IPS-NIHi11 (cell line): ENCODE measurements at regions not wholly inside any gene's neighbourhood (a gene's known extent, or its start where the extent isn't known, plus 50 kb on each side); places are given as distances from the start of the nearest gene placed in this dataset.
A peak's percentile ranks its signal among the peaks of the same experiment; 100 is the strongest.
"Not testable (repeated sequence)": the region's sequence is repeated elsewhere in the genome, so short reads cannot be mapped to it uniquely, and the experiment has no call there.

ENCODE experiments used
- DNase-seq: peaks from one replicate; pipeline ENCODE4 v3.0.0; 2012; ENCODE audit warnings: mixed read lengths, low spot score

GRCh38 chr6:68575765-68576439 is 59.2 kb upstream of the ADGRB3 start:
- peak; percentile 44 for DNase-seq

DNA sequence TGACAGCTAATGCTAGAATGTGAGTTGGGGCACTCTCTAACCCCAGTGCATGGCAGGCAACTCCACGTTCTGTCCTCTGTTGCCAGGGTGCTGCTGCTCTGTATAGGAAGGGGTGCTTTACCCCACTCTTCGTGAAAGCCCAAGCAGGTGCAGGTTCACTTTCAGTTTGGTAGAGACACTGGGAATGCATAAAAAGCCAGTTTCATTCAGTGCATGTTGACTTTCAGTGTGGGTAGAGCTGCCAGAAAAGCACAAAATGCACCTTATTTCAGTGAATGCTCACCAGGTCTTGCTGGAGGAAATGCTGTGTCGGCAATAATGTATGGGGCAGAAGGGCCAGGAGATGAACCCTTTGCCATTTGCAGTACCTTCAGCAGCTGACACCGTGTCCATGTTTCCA is 62.1 kb upstream of the ADGRB3 start:
- no peak for DNase-seq

DNA sequence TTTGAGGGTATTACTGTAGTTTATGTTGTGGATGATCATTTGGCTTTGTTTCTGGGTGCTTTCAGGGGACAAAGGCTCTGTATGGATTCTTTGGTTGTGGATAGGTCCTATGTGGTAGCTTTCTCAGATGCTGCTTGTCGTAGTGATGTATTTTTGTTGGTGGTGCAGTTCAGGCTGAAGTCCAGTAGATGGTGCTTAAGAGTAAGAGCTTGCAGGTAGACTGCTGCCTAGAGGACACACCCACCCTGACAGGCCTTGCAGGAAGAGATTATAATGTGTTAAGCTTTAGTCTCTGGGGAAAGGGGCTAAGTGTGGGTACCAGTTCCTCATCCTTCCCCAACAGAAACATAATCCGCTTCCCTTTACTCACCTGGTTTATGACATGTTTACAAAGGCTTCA is 62.6 kb upstream of the ADGRB3 start:
- peak; percentile 67 for DNase-seq

DNA sequence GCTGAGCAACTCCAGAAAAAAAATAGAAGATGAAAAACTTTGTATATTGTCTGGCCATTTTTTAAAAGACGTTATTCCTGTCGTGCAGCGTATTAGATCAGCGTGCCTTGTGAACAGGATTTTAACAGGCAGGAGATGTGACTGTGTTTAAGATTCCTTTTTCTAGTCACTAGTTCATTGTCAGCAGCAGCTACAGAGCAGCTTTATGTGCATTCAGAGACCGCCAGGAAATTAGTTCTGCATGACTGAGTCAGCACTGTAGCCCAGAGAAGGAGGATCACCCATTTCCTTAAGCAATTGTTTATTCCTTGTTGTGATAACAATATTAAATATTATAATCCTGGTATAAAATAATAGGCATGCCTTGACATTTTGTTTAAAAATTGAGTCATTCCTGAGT is 75.4 kb upstream of the ADGRB3 start:
- DNase-seq, result peak; percentile 10

DNA sequence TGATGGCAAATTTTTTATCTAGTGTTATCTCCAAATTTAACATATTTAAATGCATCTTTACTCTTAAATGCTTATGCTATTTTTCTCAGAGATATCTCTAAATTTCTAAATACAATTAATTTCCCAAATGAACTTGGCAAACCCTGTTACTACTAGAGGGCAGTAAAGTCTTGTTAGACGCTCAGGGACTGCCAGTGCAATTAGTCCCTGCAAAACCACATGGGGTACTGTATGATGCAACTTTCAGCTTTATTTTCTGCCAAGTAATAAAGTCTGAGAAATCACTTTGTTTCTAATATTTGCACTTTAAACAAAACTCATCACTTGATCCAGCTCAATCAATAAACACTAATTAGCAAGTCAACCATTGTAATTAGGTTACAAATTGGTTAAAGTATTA is 76.0 kb upstream of the ADGRB3 start:
- DNase-seq, result no peak

- DNase-seq, result no peak
These were observed 88.5 kb upstream of the ADGRB3 start for GRCh38 chr6:68546620-68547019.

DNA sequence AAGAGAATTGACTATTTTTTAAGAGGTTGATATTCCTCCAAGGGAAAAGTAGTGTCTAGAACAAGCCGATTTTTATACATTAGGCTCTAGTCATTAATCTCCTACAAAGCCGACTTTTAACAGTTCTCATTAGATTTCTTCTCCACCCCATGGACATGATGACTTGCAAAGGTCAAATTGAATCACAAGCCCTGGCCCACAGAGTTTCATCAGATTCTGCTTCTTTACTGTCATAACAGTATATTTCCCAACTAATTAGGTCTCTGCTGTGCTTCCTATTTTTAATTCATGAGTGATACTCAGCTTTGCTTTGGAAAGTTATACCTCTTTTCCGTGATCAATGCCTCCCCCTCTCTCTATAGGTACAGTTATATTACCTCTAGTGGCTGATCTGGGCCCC is 90.6 kb upstream of the ADGRB3 start:
- DNase-seq, result no peak

GRCh38 chr6:68533339-68533795 is 101.7 kb upstream of the ADGRB3 start:
- DNase-seq, result no peak

- no peak for DNase-seq
These were observed 107.4 kb upstream of the ADGRB3 start for GRCh38 chr6:68527691-68528090.

DNA sequence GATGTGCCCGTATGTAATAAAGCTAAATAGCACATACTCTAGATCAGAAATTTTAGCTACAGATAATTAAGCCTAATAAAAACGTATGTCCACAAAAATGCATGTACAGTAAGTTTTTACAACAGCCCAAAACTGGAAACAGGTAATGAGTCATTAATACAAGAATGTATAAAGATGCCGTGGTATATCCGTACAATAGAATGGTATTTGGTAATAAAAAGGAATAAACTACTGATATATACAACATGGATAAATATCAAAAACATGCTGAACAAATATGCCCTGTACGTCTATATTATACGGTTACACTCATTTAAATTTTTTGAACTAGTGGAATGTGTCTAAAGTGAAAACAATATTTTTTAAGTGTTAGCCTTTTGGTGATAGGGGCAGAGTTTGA is 128.2 kb upstream of the ADGRB3 start:
- no peak for DNase-seq

DNA sequence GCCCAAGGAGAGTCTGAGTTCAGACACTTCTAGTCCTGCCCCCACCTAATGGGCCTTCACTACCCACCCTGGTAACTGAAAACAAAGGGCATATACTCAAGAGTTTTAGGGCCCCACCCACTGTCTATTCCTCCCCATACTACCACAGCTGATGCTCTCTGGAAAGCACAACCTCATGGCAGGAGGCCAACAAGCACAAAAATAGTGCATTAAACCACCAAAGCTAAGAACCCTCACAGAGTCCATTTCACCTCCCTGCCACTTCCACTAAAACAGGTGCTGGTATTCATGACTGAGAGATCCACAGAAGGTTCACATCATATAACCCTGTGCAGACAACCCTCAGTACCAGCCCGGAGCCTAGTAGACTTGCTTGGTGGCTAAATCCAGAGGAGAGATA is 132.1 kb upstream of the ADGRB3 start:
- DNase-seq, result no peak

GRCh38 chr6:68497927-68498326 is 137.2 kb upstream of the ADGRB3 start:
- no peak for DNase-seq

GRCh38 chr6:68494880-68495279 is 140.2 kb upstream of the ADGRB3 start:
- not testable (repeated sequence) for DNase-seq

DNA sequence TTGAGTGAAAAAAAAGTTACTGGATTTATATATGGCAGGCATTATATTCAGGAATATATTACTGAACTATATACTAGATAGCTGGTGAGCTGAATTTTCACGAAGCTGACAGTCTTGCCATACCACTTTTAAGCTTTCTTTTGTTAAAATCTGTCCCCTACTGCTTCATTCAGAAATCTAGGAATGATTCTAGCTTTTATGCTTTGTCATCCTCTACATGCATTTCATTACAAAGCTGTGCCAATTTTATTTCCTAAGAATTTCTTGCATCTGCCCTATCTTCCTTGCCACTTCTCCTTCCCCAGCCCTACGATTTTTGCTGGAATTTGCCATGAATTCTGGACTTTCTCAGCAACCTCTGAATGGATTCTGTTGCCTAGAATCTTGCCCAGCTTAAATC is 158.5 kb upstream of the ADGRB3 start:
- no peak for DNase-seq

- no peak for DNase-seq
These were observed 161.5 kb upstream of the ADGRB3 start for GRCh38 chr6:68473433-68474210.

- peak; percentile 7 for DNase-seq
These were observed 166.7 kb upstream of the ADGRB3 start for GRCh38 chr6:68468244-68468884.

- no peak for DNase-seq
These were observed 176.6 kb upstream of the ADGRB3 start for GRCh38 chr6:68458447-68458846.

- DNase-seq, result peak; percentile 3
These were observed 188.0 kb upstream of the ADGRB3 start for GRCh38 chr6:68447112-68447511.

DNA sequence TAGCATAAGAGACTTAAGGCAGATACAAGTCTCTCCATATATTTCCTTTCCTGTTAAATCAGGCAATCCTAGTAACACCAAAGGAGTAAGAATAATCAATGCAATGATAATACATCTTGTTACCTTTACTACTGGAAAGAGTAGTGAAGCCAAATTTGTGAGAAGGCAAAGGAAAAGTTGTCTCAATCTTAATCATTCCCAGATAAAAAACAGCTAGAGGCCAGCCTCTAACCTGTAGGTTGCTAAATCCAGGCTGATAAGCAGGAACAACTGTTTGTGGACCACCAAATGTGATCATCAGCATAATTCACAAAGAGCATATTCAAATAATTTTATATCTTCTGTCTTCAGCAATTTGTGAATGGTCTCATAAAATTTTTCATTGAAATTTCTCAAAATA is 189.2 kb upstream of the ADGRB3 start:
- no peak for DNase-seq

DNA sequence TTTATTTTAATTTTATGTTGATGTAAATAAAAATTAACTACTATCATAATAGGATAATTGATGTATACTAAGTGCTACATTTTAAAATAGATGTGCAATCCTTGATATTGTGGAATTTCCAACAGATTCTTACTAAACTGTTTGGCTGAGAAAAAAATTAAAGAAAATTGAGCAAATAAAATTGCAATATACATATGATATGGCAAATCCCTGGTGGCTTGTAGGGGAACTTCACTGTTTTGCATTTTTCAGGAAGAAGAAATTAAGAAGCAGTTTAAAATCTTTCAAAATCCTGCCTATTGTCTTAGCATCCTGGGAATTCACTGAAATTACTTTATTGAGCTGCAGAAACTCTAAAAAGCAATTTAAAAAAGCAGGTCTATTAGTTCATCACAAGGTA is 191.4 kb upstream of the ADGRB3 start:
- DNase-seq, result no peak

DNA sequence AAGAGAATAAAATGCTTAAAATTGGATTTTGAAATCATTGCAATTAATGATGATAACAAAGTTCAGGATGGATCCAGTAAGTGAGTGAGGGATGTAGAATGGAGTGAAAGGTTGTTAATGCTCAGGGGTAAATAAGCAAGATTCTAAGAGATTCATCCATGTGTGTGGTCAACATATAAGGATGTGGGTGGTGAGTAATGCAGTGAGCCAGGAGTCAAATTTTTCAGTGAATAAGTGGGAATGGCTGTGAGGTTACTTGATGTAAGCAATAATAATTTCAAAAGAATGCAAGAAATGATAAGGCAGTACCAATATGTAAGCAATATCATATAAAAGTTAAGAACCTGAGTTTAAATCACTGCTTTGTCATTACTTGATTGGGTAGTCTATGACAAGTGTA is 207.5 kb upstream of the ADGRB3 start:
- no peak for DNase-seq

GRCh38 chr6:68410021-68410420 is 225.1 kb upstream of the ADGRB3 start:
- no peak for DNase-seq

DNA sequence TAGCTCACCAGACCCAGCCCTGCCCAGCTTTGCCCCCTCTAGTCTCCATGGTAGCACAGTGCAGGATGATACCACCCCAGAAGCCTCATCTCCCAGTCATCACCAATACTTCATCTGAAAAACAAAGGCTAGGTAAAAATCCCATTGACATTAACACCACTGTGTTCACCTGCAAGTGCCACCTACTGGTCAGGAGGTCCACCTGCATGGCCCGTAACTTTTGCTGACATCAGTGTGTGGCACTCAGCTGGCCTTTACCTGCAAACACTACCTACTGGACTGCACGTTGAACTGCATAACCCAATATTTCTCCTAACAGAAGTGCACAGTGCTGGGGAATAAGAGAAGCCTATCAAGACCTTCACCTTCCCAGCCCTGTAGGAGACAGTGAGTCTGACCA is 234.7 kb upstream of the ADGRB3 start:
- DNase-seq, result peak; percentile 7
